ENCODE measurements at regions not wholly inside any gene's neighbourhood (a gene's known extent, or its start where the extent isn't known, plus 50 kb on each side); places are given as distances from the start of the nearest gene placed in this dataset.

DNA sequence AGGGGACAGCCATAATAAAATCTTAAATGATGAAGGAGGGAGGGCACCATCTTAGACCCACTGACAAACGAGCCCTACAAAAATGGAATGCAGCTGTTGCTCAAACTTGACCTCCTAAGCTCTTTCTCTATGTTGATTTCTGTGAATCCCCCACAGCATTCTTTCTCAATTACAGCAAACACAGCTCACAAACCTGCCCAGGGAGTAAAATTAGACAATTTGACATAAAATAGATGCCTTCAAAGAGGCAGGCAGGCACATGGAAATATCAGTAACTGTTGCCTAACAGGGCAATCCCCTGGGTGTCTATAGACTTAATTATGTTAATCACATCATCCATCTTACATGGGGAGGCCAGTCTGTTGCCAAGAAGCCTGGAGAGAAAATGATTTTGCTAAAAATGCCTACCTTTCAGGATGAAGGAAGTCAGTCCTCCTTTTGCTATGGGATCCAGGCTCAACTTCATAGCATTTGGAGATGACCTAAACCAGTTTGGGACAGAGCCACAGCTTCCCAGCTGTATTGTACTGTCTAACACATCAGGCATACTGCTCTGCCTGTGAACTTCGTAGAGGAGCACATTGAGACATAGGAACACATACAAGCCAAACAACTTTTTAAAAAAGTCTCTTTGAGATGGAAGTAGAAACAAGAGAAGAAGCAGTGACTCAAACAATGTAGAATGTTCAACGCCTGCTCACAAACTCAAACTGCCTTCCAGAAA, 1177.4 kb downstream of the SORCS1 start:
- TF ChIP-seq ZFX (IDR thresholded peaks at IDR 0.05; ENCODE audit: borderline replicate concordance) (no peak), CTCF (IDR thresholded peaks at IDR 0.05) (no peak)
- no peak overlapping the region for H3K27ac ChIP-seq

DNA sequence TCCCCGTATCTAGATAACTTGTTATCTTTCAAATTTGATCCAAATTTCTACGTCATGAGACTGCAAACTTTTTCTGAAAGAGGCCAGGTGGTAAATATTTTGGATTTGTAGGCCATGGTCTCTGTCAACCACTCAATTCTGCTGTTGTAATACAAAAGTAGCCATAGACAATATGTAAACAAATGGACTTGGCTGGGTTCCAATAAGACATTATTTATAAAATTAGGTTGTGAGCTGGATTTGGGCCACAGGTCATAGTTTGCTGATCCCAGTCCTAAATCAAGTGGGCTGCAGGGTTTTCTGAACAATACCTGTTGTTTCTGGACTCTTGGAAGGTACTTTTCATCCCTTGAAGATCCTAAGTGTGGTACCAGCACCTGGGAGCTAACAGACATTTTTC, 1178.0 kb downstream of the SORCS1 start:
- H3K27ac ChIP-seq, result no peak overlapping the region
- no peak for TF ChIP-seq ZFX (IDR thresholded peaks at IDR 0.05; ENCODE audit: borderline replicate concordance)

DNA sequence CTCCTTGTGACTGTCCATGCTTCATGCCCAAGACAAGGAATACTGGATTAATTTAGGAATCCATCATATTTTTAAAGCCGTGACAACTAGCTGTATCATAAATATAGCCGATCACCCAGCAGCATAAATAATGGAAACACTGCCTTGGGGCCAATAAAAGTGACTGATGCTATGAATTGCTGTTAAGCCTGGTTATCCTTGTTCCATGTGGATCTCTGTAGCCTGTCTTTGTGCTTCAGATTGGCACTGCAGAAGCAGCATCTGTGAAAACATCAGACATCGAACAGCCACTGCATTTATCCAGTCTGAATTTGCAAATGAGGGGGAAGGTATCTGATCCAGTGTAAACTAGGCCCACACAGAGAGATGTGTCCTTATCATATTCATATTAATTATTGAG, 1181.8 kb downstream of the SORCS1 start:
- TF ChIP-seq CTCF (IDR thresholded peaks at IDR 0.05), result no peak
- no peak for TF ChIP-seq ZFX (IDR thresholded peaks at IDR 0.05; ENCODE audit: borderline replicate concordance)
- no peak overlapping the region for H3K27ac ChIP-seq

DNA sequence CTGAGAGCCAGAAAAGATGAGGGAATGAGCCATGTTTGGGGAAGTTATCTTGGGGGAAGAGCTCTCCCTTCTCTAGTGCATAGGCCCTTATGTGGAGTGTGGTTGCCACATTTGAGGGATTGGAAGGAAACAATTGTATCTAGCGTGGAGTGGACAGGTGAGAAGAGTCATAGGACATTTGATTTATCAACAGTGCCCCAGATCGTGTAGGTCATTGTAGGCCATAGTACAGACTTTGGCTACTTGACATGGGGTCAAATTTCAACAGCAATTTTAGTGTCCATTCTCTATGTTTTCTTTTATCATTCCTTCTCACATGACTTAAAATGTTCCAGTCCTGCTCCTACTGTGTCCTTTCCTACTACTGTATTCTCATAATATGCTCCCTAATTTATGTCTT, 1182.8 kb downstream of the SORCS1 start:
- no peak for TF ChIP-seq ZFX (IDR thresholded peaks at IDR 0.05; ENCODE audit: borderline replicate concordance)
- no peak for TF ChIP-seq CTCF (IDR thresholded peaks at IDR 0.05)
- H3K27ac ChIP-seq, result no peak overlapping the region

DNA sequence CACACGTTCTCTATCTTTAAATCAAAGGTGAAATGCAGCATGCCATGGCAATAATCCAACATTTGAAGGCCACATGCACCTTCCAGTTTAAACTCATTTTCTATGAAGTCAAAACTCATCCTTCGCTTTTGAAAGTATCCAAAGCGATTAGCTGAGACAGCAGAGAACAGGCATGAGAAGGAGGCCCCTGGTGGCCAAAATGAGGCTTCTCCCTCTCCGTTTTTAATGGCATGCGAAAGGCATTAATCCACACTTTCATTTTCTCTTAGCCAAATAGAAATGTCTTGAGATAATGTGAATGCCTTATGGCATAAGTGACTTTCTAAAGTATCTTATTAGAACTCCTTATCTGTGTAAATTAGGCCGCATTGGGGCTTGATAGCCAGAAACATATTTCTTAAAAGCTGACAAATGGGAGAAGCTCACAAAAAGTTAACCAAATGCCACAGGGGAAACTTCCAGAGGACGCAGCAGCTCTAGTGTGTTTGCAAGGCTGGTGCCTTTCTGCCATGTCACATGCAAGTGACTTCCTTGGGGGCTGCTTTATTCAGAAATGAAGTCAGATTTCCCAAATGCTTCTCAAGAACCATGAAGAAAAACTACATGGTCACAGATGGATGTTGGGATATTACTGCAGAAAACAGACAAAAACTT, 1189.6 kb downstream of the SORCS1 start:
- TF ChIP-seq CTCF (IDR thresholded peaks at IDR 0.05), result peak; percentile 79
- no peak for TF ChIP-seq ZFX (IDR thresholded peaks at IDR 0.05; ENCODE audit: borderline replicate concordance)
- H3K27ac ChIP-seq, result no peak overlapping the region

DNA sequence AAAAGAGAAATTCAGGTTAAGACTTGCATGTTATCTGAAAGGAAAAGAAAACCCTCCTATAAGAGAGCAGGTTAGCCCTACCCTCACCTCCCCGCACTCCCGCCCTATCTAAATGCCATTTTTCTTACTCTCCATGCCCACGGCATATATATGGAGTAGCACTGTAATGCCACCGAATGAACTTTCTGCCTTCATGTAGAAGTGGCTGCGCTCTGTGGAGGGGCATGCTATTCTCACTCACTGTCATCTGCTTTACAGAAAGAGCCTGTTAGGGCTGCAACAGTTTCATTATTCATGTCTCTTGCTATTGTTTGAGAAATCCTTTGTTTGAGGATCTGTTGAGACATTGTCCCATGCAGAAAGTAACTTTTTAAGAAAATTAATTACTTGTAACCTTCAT, 1190.6 kb downstream of the SORCS1 start:
- no peak for TF ChIP-seq ZFX (IDR thresholded peaks at IDR 0.05; ENCODE audit: borderline replicate concordance)
- TF ChIP-seq CTCF (IDR thresholded peaks at IDR 0.05), result no peak
- H3K27ac ChIP-seq, result no peak overlapping the region

- H3K27ac ChIP-seq, result no peak overlapping the region
- TF ChIP-seq CTCF (IDR thresholded peaks at IDR 0.05) (no peak), ZFX (IDR thresholded peaks at IDR 0.05; ENCODE audit: borderline replicate concordance) (no peak)
Measured at GRCh38 chr10:105973360-105973759, 1191.1 kb downstream of the SORCS1 start.

Measured in 22Rv1 (cell line).